B cell (primary cell): ENCODE measurements at regions not wholly inside any gene's neighbourhood (a gene's known extent, or its start where the extent isn't known, plus 50 kb on each side); places are given as distances from the start of the nearest gene placed in this dataset.

Source experiments
- CTCF ChIP-seq: fragments of 200-600 bp; IDR thresholded peaks from one replicate; pipeline ENCODE4 v1.8.0; 2022; ENCODE audit warnings: antibody characterized with exemption, mild to moderate bottlenecking
- EZH2 ChIP-seq: IDR thresholded peaks from 2 replicates; pipeline ENCODE4 v1.6.1; 2012; ENCODE audit warnings: borderline replicate concordance, low read depth, mild to moderate bottlenecking, moderate library complexity, low read length; ENCODE audit not compliant: insufficient read depth, poor library complexity, severe bottlenecking

DNA sequence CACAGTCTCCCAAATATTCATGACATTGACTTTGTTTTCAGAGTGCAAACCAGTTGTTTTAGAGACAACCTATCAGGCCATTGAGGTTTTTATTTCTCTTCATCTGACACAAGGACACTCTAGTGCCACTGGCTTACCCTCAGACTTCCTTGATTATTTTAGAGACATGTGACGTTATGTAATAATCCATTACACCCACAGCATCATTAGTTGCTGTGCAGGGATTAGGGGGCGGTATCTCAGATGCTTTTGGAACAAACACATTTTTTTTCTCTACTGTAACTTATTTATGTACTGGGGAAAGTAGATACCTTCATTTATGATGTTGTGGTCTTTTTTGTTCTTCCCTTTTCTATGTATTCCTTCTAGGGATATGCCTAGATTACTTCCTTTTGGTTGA, 2293.1 kb downstream of the PCDH7 start:
- TF ChIP-seq CTCF (no peak), EZH2 (no peak)
